Panc1 (cell line): ENCODE measurements at regions not wholly inside any gene's neighbourhood (a gene's known extent, or its start where the extent isn't known, plus 50 kb on each side); places are given as distances from the start of the nearest gene placed in this dataset.

ENCODE experiments used
- CTCF ChIP-seq: fragments of 450-650 bp; IDR thresholded peaks from 2 replicates; pipeline ENCODE4 v1.5.1; 2017; ENCODE audit warnings: mild to moderate bottlenecking
- POLR2AphosphoS5 ChIP-seq: IDR thresholded peaks from 2 replicates; pipeline ENCODE4 v1.6.1; 2012; ENCODE audit warnings: mild to moderate bottlenecking, low read depth, low read length, moderate library complexity
- REST ChIP-seq, 2 experiments: IDR thresholded peaks; 2 replicates each; pipeline ENCODE4 v1.6.1; 2011 to 2012; ENCODE audit warnings: low read depth in 2 of 2, control low read depth in 1 of 2, low read length in 1 of 2, mild to moderate bottlenecking in 1 of 2, moderate library complexity in 1 of 2; ENCODE audit not compliant: insufficient read depth in 1 of 2
- SIN3A ChIP-seq: IDR thresholded peaks from 2 replicates; pipeline ENCODE4 v1.6.1; 2012; ENCODE audit warnings: low read depth, mild to moderate bottlenecking, low read length, moderate library complexity, borderline replicate concordance; ENCODE audit not compliant: insufficient read depth
- TCF7L2 ChIP-seq: IDR thresholded peaks from 2 replicates; pipeline ENCODE4 v1.6.1; 2011; ENCODE audit warnings: mild to moderate bottlenecking, low read depth, low read length, inconsistent platforms

- TF ChIP-seq CTCF, result no peak
- no peak for TF ChIP-seq SIN3A
- TF ChIP-seq POLR2AphosphoS5, result no peak
- TF ChIP-seq REST (IDR thresholded peaks at IDR 0.05; ENCODE audit: insufficient read depth in 1 of 2, low read depth in 2 of 2, low read length in 1 of 2), result no peak
- TF ChIP-seq TCF7L2, result no peak
Measured at GRCh38 chr6:155765275-155766194, 309.9 kb upstream of the NOX3 start.
